Choroid plexus epithelial cell (primary cell): ENCODE measurements at regions not wholly inside any gene's neighbourhood (a gene's known extent, or its start where the extent isn't known, plus 50 kb on each side); places are given as distances from the start of the nearest gene placed in this dataset.

Experiments used
- DNase-seq: peaks from one replicate; pipeline ENCODE4 v3.0.0-alpha.2; 2010; ENCODE audit warnings: low read depth
- H3K4me3 ChIP-seq: 2 replicates; pipeline ENCODE4 v1.5.1; 2011; ENCODE audit warnings: low read depth, mild to moderate bottlenecking, control low read depth, low read length, moderate library complexity
- CTCF ChIP-seq: conservative IDR thresholded peaks from 2 replicates; pipeline ENCODE4 v1.5.1; 2011; ENCODE audit warnings: low read depth, mild to moderate bottlenecking, control low read depth, inconsistent platforms, low read length, moderate library complexity

GRCh38 chr2:237222601-237223041 is 136.9 kb downstream of the COPS8 start:
- DNase-seq: no peak
- no peak overlapping the region for H3K4me3 ChIP-seq
- no peak for TF ChIP-seq CTCF

DNA sequence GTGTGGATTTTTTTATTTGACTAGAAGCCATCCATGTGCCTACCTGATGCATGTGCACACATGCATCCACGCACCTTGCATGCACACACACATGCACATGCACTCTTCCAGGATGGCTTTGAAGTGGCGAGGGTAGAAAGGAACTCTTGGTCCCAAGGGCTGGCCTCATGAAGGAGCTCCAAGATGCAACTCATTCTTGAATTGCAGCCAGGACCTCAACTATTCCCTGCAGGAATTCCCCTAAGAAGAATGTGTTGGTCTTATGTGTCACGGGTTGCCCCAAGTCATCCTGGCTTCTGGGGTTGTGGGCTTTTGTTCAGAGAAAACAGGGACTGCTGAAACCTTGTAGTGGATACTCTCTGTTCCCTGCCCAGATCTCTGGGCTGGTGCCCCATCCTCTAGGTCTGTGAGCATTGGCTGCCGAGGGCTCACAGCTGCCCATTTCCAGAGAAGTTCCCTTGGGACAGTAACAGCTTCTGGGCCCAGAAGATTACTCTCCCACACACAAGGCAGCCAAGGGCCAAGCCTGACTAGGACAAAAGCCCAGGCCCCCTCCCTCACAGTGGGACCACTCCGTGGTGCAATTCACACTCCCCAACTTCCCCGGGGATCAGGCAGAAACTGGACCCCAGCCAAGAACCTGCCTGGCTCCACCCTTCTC is 137.6 kb downstream of the COPS8 start:
- no peak overlapping the region for H3K4me3 ChIP-seq
- DNase-seq: peak; percentile 98
- no peak for TF ChIP-seq CTCF

DNA sequence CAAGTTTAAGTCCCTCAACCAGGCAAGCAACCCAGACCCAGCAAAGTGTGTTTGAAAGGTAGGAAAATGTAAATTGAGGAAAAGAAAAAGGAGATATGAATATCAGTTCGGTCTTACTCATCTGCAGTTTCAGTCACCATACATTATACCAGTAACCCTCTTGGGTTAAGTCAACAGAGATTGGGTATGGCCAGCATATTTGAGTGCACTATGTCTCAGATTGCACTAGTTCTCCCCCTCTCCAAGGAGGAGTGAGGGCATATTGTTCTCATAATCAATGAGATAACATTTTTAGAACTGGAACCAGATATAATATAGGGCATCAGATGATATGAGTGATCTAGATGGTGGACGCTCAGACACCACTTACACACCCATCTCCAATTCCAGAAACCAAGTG is 141.5 kb downstream of the COPS8 start:
- no peak overlapping the region for H3K4me3 ChIP-seq
- DNase-seq: no peak
- TF ChIP-seq CTCF: no peak

- H3K4me3 ChIP-seq: no peak overlapping the region
- no peak for TF ChIP-seq CTCF
- DNase-seq: peak; percentile 92
These were observed 142.0 kb downstream of the COPS8 start for GRCh38 chr2:237227592-237228280.

DNA sequence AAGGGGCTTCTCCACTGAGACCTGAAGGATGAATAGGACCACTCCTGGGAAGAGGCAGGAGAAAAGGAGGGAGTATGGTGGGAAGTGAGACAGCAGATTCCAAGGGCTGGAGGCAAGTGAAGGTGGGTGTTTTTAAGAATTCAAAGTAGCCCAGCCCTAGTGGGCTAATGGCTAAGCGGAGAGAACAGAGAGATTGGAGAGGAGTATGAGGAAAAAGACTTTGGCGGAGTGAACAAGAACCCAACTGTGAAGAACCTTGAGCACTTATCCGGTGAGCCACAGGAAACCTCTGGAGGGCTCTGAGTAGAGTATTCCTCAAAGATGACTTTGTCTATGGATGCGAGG is 142.6 kb downstream of the COPS8 start:
- no peak overlapping the region for H3K4me3 ChIP-seq
- DNase-seq: no peak
- no peak for TF ChIP-seq CTCF

- TF ChIP-seq CTCF: no peak
These were observed 144.2 kb downstream of the COPS8 start for GRCh38 chr2:237229905-237230304.

DNA sequence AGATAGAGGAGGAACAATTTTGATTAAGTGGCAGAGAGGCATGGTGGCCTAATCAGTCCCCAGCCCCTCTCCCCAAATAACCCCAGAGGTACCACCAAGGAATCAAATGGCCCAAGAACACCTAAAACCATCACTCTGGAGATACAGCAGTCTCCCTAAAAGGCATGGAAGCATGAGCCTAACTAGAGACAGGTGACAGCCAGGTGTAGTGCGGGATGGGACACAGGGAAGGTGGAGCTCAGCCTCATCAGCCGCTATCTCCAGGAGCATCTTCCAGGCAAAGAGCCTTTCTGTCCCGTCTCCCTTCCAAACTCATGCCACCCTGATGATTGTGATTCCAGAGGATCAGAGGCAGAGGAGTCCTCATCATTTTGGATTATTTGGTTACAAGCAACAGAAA is 144.7 kb downstream of the COPS8 start:
- TF ChIP-seq CTCF: no peak
- no peak for DNase-seq
- H3K4me3 ChIP-seq: no peak overlapping the region

More at GRCh38 chr2:237229905-237230304, 144.2 kb downstream of the COPS8 start:
- no peak overlapping the region for H3K4me3 ChIP-seq
- no peak for DNase-seq
